ENCODE measurements at regions not wholly inside any gene's neighbourhood (a gene's known extent, or its start where the extent isn't known, plus 50 kb on each side); places are given as distances from the start of the nearest gene placed in this dataset.

GRCh38 chr11:134913391-134913790 lies 501.3 kb upstream of the B3GAT1 start:
- no peak for TF ChIP-seq CTCF (IDR thresholded peaks at IDR 0.05)
- no peak for TF ChIP-seq POLR2A (IDR thresholded peaks at IDR 0.05)
- intact Hi-C loops (cut with DNase I), result no loop called here
- Histone ChIP-seq H3K27me3 (no peaks in the 10 kb centered on the region), H3K27ac (no peak overlapping the region), H3K9me3 (no peaks in the 10 kb centered on the region), H3K4me3 (no peak overlapping the region), H3K36me3 (replicated peaks in 1 of 2; ENCODE audit: insufficient read depth in 1 of 2, low read depth in 2 of 2) (no peaks in the 10 kb centered on the region), H3K4me1 (no peaks in the 10 kb centered on the region)
- DNase-seq (no peak), ATAC-seq (no peak)
- WGBS, 2 donors, result 58 to 63% methylated on average over 15 to 18 of the region's 18 CpGs

- 48 to 49% methylated on average over 9 of the region's 9 CpGs for WGBS, 2 donors
- Histone ChIP-seq H3K27ac (no peak overlapping the region), H3K4me3 (no peak overlapping the region), H3K36me3 (replicated peaks in 1 of 2; ENCODE audit: insufficient read depth in 1 of 2, low read depth in 2 of 2) (no peaks in the 10 kb centered on the region), H3K9me3 (no peaks in the 10 kb centered on the region), H3K27me3 (no peaks in the 10 kb centered on the region), H3K4me1 (no peaks in the 10 kb centered on the region)
- ATAC-seq (no peak), DNase-seq (no peak)
- intact Hi-C loops (cut with DNase I), result no loop called here
- no peak for TF ChIP-seq POLR2A (IDR thresholded peaks at IDR 0.05)
- TF ChIP-seq CTCF (IDR thresholded peaks at IDR 0.05), result no peak
These were observed 499.6 kb upstream of the B3GAT1 start for GRCh38 chr11:134911514-134912180.

- intact Hi-C loops (cut with DNase I), result no loop called here
- no peak overlapping the region for H3K4me3 ChIP-seq
- no peaks in the 10 kb centered on the region for H3K27me3 ChIP-seq
- ATAC-seq (no peak), DNase-seq (no peak)
- TF ChIP-seq POLR2A (IDR thresholded peaks at IDR 0.05), result no peak
- TF ChIP-seq CTCF (IDR thresholded peaks at IDR 0.05), result no peak
- 62 to 87% methylated on average over 5 of the region's 5 CpGs for WGBS, 2 donors
- H3K36me3 ChIP-seq (replicated peaks in 1 of 2; ENCODE audit: insufficient read depth in 1 of 2, low read depth in 2 of 2), result no peaks in the 10 kb centered on the region
- H3K4me1 ChIP-seq, result no peaks in the 10 kb centered on the region
- no peak overlapping the region for H3K27ac ChIP-seq
- H3K9me3 ChIP-seq, result no peaks in the 10 kb centered on the region
These were observed 496.5 kb upstream of the B3GAT1 start for GRCh38 chr11:134908583-134908982.

- no peak overlapping the region for H3K4me3 ChIP-seq
- H3K4me1 ChIP-seq, result no peaks in the 10 kb centered on the region
- WGBS, 2 donors, result 69 to 73% methylated on average over 1 to 5 of the region's 5 CpGs
- no peaks in the 10 kb centered on the region for H3K9me3 ChIP-seq
- H3K27me3 ChIP-seq, result no peaks in the 10 kb centered on the region
- ATAC-seq (no peak), DNase-seq (no peak)
- intact Hi-C loops (cut with DNase I), result no loop called here
- H3K27ac ChIP-seq, result no peak overlapping the region
- no peaks in the 10 kb centered on the region for H3K36me3 ChIP-seq (replicated peaks in 1 of 2; ENCODE audit: insufficient read depth in 1 of 2, low read depth in 2 of 2)
- TF ChIP-seq CTCF (IDR thresholded peaks at IDR 0.05) (no peak), POLR2A (IDR thresholded peaks at IDR 0.05) (no peak)
These were observed 495.6 kb upstream of the B3GAT1 start for GRCh38 chr11:134907636-134908035.

- Histone ChIP-seq H3K4me3 (no peak overlapping the region), H3K27ac (no peak overlapping the region), H3K27me3 (no peaks in the 10 kb centered on the region), H3K36me3 (replicated peaks in 1 of 2; ENCODE audit: insufficient read depth in 1 of 2, low read depth in 2 of 2) (no peaks in the 10 kb centered on the region), H3K4me1 (no peaks in the 10 kb centered on the region), H3K9me3 (no peaks in the 10 kb centered on the region)
- intact Hi-C loops (cut with DNase I), result no loop called here
- WGBS, 2 donors, result 53 to 59% methylated on average over 19 of the region's 19 CpGs
- ATAC-seq (no peak), DNase-seq (no peak)
- TF ChIP-seq CTCF (IDR thresholded peaks at IDR 0.05) (no peak), POLR2A (IDR thresholded peaks at IDR 0.05) (no peak)
These were observed 494.4 kb upstream of the B3GAT1 start for GRCh38 chr11:134906356-134906955.

All from body of pancreas (tissue), 4 donors.